NCI-H2081 (cell line): ENCODE measurements at regions not wholly inside any gene's neighbourhood (a gene's known extent, or its start where the extent isn't known, plus 50 kb on each side); places are given as distances from the start of the nearest gene placed in this dataset.

Experiments
- DNase-seq, 2 experiments: peaks; one replicate each; lab custom pipeline; 2025; lab: John Stamatoyannopoulos, UW

- DNase-seq = no peak
Observed at GRCh38 chr15:25051399-25052154, 96.8 kb downstream of the SNRPN start.

- DNase-seq = no peak
Observed at GRCh38 chr15:25052191-25052999, 97.6 kb downstream of the SNRPN start.

GRCh38 chr15:25053000-25053815 is 98.4 kb downstream of the SNRPN start:
- DNase-seq = no peak

- no peak for DNase-seq
Observed at GRCh38 chr15:25054329-25054728, 99.5 kb downstream of the SNRPN start.

GRCh38 chr15:25054943-25055342 is 100.2 kb downstream of the SNRPN start:
- DNase-seq = no peak

- DNase-seq = no peak
Observed at GRCh38 chr15:25055356-25056068, 100.7 kb downstream of the SNRPN start.

GRCh38 chr15:25056484-25057425 is 102.0 kb downstream of the SNRPN start:
- DNase-seq = no peak

GRCh38 chr15:25057574-25057973 is 102.8 kb downstream of the SNRPN start:
- no peak for DNase-seq

GRCh38 chr15:25058080-25058785 is 103.4 kb downstream of the SNRPN start:
- DNase-seq = no peak

GRCh38 chr15:25059698-25060471 is 105.1 kb downstream of the SNRPN start:
- no peak for DNase-seq

- DNase-seq = no peak
Observed at GRCh38 chr15:25060472-25060803, 105.7 kb downstream of the SNRPN start.

- no peak for DNase-seq
Observed at GRCh38 chr15:25060996-25061620, 106.3 kb downstream of the SNRPN start.

- DNase-seq = no peak
Observed at GRCh38 chr15:25061808-25062550, 107.2 kb downstream of the SNRPN start.

- DNase-seq = no peak
Observed at GRCh38 chr15:25062551-25063430, 108.0 kb downstream of the SNRPN start.

GRCh38 chr15:25065286-25065685 is 110.5 kb downstream of the SNRPN start:
- DNase-seq = no peak

GRCh38 chr15:25065876-25066275 is 111.1 kb downstream of the SNRPN start:
- no peak for DNase-seq

- DNase-seq = no peak
Observed at GRCh38 chr15:25066708-25067107, 111.9 kb downstream of the SNRPN start.
